Epithelial cell of proximal tubule (primary cell): ENCODE measurements at regions not wholly inside any gene's neighbourhood (a gene's known extent, or its start where the extent isn't known, plus 50 kb on each side); places are given as distances from the start of the nearest gene placed in this dataset.

ENCODE experiments used
- DNase-seq: peaks from one replicate; pipeline ENCODE4 v3.0.0-alpha.2; 2011; ENCODE audit warnings: low read depth
- H3K4me3 ChIP-seq: 2 replicates; pipeline ENCODE4 v1.5.1; 2011; ENCODE audit warnings: low read depth, mild to moderate bottlenecking, low read length
- TF ChIP-seq, protein P1 (sequence below): conservative IDR thresholded peaks from 2 replicates; pipeline ENCODE4 v1.5.1; 2012; ENCODE audit warnings: low read depth, mild to moderate bottlenecking, low read length

DNA sequence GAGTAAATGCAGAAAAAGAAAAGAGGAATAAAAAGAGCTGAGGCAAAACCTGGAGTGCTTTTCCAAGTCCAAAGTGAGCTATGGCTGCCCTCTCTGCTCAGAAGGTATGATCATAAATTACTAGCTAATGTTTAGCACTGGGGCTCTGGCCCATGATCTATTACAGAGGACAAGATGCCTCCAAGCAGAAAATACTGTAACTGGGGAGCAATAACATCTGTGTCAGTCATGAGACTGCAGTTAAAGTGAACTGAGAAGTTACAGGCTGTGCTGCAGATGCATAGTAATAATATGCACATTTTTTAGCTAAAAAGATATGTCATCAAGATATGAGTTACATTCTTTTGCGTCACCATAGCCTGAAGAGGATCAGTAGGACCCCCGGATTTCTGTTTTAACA lies 209.4 kb upstream of the RBBP8 start:
- DNase-seq = no peak
- H3K4me3 ChIP-seq = no peak overlapping the region
- TF ChIP-seq, protein P1, sequence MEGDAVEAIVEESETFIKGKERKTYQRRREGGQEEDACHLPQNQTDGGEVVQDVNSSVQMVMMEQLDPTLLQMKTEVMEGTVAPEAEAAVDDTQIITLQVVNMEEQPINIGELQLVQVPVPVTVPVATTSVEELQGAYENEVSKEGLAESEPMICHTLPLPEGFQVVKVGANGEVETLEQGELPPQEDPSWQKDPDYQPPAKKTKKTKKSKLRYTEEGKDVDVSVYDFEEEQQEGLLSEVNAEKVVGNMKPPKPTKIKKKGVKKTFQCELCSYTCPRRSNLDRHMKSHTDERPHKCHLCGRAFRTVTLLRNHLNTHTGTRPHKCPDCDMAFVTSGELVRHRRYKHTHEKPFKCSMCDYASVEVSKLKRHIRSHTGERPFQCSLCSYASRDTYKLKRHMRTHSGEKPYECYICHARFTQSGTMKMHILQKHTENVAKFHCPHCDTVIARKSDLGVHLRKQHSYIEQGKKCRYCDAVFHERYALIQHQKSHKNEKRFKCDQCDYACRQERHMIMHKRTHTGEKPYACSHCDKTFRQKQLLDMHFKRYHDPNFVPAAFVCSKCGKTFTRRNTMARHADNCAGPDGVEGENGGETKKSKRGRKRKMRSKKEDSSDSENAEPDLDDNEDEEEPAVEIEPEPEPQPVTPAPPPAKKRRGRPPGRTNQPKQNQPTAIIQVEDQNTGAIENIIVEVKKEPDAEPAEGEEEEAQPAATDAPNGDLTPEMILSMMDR = no peak

DNA sequence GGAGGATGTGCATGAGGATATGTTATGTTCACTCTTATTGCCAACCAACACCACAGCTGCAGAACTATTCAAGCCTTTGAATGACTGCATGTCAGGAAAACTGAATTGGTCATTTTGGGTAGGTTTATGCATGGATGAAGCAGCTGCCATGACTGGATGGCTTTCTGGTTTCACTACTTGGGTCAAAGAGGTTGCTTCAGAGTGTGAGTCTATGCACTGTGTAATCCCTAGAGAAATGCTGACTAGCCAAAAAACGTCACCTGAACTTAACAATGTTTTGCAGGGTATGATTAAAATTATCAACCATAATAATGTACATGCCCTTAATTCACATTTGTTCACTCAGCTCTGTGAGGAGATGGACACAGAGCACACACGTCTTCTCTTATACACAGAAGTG lies 206.7 kb upstream of the RBBP8 start:
- TF ChIP-seq, protein P1 = no peak
- DNase-seq = no peak
- no peak overlapping the region for H3K4me3 ChIP-seq

DNA sequence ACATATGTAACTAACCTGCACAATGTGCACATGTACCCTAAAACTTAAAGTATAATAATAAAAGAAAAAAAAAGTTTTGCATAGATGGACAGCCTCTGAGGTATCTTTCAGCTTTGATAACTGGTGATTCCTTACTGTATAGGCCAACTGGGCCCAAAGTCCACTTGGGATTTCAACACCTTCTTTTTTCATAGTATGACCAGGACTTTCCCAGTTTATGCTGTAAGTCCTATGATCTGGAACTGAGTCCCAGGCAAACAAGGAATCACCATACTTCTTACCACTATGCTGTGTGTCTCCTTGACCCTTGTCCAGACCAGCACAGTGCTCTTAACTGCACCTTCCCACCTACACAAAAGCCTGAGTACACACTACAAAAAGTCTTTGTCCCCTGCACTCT lies 205.1 kb upstream of the RBBP8 start:
- TF ChIP-seq, protein P1 = no peak
- no peak overlapping the region for H3K4me3 ChIP-seq
- DNase-seq = no peak

DNA sequence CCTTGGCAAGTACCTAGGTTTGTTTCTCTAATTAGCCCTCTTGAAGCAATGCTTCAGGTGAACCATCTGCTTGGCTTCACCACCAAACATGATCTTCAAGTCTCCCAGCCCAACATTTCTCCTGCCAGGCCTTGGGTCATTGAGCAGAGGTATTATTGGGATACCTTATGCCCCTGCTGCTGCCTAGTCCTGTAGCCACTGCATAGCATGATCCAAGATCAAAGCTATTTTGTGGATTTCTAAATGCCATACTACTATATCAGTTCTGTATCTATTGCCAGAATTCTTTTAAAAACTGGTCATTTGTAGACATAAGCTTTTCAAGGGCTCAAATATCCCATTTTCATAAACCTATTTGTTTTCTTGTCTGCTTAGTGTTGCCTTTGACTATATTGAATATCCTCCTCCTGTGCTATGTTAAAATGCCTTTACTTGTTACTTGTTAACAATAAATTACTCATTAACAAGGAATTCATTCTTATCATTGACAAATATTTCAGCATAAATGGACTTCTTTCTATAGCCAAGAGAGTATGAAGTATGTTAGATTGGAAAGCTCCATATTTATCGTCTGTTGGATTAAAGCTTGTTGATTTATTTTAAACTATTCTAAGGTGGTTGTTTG lies 204.5 kb upstream of the RBBP8 start:
- H3K4me3 ChIP-seq = no peak overlapping the region
- no peak for DNase-seq
- TF ChIP-seq, protein P1 = no peak

DNA sequence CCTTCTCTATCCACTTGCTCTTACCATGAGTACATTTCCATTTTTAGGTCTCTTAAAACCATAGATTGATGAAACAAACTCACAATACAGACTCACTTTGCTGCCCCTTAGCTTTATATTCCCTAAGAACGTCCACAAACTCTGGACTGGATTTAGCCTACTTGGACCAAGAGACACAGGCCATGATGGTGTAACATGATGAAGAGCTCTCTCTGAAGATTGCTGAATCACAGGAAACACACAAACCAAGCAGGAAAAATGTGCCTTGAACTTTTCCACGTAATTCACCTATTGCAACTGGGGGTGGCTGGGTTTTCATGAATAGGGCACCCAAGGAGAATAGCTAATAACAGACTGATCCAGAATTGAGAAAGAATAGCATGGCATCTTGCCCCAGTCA lies 201.7 kb upstream of the RBBP8 start:
- H3K4me3 ChIP-seq = no peak overlapping the region
- DNase-seq = no peak
- TF ChIP-seq, protein P1 = no peak

DNA sequence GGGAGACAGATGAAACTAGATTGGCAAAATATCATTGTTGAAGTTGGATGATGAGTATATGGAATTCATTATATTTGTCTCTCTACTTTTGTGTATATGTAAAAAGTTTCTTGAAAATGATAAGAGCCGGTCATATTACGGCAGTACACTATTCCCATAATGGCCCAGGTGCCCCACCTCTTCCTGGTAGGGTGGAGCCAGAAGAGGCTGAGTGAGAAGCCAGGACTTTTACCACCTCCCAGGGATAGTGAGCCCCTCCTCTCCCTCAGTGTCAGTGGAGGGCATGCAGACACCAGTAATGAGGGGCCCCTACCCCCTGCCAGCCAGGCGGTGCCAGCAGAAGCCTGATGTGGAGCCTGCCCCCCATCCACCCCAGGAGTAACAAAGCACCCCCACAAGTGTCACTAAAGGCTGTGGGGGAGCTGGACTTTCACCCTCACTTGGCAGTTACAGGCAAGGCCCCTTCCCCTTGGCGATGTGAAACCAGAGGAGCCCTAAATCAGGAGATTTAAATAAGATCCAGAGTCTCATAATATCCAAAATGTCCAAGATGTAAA lies 198.9 kb upstream of the RBBP8 start:
- no peak for DNase-seq

More for the DNA sequence above, 198.9 kb upstream of the RBBP8 start:
- no peak overlapping the region for H3K4me3 ChIP-seq
- TF ChIP-seq, protein P1 = no peak
